ENCODE measurements at regions not wholly inside any gene's neighbourhood (a gene's known extent, or its start where the extent isn't known, plus 50 kb on each side); places are given as distances from the start of the nearest gene placed in this dataset.

DNA sequence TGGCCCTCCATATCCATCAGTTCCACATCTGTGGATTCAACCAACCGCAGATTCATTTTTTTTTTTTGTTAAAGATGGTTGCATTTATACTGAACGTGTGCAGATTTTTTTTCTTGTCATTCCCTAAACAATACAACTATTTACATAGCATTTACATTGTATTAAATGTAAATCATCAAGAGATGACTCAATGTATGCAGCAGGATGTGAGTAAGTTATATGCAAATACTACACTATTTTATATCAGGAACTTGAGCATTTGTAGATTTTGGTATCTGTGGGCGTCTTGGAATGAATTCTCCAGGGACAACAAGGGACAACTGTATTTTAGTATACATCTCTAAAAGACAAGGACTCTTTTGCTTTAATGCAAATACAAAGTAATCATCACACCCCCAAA, 299.2 kb upstream of the ZNF608 start:
- no peak for TF ChIP-seq POLR2A (IDR thresholded peaks at IDR 0.05; ENCODE audit: low read depth, low read length)
- no peak for TF ChIP-seq POLR2AphosphoS5 (IDR thresholded peaks at IDR 0.05; ENCODE audit: low read depth, low read length)

Data from GM12892 (cell line).